NCI-H2227 treated with DMSO at 0.1 percent for 48 hours (cell line): ENCODE measurements at regions not wholly inside any gene's neighbourhood (a gene's known extent, or its start where the extent isn't known, plus 50 kb on each side); places are given as distances from the start of the nearest gene placed in this dataset.
A peak's percentile ranks its signal among the peaks of the same experiment; 100 is the strongest.

Source experiments
- DNase-seq: peaks from one replicate; lab custom pipeline; 2025; lab: John Stamatoyannopoulos, UW

DNA sequence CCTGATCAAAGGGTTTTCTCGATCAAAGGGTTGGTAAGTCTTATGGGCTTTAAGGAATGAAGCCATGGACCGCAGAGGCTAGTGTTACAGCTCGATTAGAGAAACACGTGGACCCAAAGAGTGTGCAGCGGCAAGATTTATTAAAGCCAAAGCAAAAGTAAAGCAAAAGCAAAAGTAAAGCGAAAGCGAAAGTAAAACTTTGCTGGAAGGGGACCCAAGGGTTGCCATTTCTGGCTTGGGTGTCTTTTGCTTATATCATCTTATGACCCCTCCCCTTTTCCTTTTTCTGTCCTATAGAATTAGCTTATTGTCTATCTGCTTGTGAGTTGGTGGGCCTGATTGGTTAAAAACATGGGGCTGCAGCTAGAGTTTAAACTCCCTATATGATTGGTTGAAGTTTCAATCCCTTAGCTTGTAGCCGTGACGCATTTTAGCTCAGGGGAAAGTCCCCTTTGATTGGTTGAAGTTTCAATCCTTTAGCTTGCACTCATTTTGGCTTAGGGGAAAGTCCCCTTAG, 957.0 kb downstream of the AMY1C start:
- DNase-seq, result peak; percentile 12

DNA sequence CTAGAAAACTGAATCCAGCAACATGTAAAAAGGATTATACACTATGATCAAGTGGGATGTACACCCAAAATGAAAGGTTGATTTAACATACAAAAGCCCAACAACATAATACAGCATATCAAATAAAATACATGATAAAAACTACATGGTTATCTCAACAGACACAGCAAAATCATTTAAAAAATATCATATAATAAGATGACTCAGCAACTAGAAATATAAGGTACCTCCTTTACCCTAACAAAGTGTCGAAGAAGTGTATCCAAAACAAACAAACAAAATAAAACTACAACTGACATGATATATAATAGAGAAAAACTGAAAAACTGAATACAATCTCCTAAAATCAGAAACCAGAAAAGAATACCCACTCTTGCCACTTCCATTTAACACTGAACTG, 969.1 kb downstream of the AMY1C start:
- DNase-seq, result no peak

DNA sequence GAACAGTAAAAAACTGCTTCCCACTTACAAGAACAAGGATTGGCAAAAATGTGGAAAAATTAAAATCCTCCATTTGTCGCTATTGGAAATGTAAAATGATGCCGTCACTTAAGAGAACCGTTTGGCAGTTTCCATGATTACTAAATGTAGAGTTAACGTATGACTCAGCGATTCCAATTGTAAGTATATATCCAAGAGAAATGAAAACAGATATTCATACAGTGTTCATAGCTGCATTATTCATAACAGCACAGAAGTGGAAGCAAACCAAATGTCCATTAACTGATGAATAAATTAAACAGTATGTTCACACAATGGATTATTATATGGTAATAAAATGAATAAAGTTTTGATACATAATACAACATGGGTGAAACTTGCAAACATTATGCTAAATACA, 971.0 kb downstream of the AMY1C start:
- no peak for DNase-seq

DNA sequence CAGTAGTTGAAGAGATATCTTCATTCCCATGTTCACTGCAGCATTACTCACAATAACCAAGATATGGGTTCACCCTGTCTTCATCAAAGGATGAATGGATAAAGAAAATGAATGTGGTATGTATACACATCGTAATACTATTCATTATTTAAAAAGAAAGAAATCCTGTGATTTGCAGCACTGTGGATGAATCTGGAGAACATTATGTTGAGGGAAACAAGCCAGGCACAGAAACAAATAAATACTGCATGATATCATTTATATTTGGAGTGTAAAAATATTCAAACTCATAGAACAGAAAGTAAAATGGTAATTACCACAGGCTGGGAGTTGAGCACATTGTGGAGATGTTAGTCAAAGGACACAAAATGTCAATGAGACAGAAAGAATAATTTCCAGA, 977.2 kb downstream of the AMY1C start:
- DNase-seq, result no peak

DNA sequence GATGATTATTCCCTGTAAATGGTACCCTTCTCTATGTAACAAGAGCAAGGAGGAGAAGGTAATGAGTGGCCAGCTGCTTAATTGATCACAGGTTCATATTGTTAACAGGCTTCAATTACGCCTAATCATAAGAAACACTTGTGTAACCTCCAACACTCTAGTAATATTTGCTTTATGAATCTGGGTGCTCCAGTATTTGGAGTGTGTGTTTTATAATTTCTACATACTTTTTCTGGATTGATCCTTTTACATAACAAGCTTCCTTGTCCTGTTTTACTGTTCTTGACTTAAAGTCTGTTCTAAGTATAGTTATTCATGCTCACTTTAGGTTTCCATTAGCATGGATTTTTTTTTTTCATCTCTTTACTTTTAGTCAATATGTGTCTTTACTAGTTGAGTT, 984.2 kb downstream of the AMY1C start:
- DNase-seq, result no peak

DNA sequence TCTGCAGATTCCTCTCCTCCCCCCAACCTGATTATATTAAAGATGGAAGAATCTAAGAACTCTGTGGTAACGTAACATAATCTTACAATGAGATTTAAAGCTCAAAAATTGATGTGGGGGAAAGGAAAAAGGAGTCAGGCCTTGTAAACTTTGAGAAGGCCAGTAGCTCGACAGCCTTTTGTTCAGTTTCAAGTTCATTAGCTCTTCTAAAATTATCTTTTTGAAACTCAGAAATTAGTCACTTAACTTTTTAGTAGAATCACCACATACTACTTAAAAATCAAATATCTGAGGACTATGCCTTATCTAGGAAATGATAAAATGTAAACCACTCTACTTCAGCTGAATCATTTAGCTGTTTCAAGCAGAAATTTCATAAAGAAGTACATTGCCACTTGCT, 996.2 kb downstream of the AMY1C start:
- no peak for DNase-seq

DNA sequence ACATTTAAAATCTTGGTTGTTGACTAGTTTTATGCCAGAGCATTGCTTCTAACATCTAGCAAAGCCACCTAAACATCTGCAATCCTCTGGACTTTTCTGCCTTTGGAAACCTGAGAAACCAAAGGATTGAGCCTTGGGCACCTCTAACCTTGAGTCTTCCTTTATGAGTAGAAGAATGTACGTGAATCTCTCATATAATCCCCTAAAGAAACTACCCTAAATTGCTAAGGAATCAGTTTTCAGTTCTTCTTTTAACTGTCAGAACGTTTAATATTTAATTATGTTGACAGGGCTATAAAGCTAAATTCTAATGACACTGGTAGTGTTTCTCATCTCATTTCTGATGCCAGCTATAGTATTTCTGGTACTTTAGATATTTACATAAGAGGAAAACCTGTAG, 997.3 kb downstream of the AMY1C start:
- DNase-seq, result no peak

DNA sequence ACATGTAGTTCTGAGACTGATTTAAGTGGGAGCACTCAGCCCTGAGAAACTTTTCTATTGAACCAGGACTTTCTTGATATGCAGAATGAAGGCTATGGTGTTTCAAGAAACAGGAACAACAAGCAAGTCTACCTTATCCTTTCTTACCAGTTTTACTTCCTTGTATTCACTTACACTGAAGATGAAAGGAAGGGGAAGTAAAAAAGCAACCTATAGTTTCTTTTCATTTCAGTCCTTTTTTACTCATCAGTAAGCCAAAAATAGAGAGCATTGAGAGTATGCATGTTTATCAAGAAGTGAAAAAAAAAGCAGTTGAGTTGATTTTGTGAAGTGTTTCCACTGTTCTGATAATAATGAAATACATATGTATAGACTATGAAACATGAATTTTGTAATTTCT, 1010.3 kb downstream of the AMY1C start:
- DNase-seq, result no peak

DNA sequence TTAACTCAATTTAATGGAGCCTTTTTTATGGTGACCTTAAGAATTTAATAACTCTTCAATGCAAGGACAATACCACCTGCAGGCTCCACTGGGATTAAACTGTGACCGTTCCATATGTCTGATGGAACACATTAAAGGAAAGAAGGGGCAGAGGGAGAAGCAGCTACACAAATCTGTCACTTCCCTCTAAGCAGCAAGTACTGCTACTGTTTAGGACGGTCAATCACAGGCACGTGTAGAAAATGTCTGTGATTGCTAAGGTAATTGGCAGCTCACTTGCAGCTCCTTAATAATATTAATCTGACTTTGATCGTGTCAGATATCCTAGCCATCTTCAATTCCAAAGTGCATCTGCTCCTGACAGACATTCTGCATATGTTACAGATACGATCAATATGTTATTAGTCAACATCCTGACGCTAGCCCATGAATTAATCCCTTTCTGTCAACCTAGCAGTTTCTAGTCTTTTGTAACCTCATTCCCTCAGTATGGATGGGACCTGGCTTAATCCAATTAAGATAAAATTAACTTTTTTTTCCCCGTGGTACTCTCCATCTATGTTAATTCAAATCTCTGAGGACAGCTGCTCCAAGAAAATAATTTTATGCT, 1012.4 kb downstream of the AMY1C start:
- DNase-seq, result no peak

DNA sequence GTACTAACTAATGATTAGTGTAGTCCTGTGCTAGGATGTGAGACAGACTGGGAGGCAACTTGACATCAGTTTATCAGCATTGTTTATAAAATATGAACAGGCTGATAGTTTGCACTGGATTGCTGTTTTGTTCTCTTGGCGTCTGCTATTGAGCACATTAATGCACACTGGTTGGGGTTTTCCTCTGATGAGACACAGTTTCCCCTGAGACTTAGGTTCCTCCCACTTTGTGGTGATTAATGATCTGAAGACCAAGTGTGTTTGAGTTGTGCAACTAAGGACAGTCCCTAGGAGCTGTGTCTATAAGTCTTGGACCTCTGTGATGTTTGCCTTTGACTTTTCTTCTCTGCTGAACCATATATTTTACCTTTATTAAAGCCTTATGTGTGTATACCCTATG, 1015.4 kb downstream of the AMY1C start:
- no peak for DNase-seq

DNA sequence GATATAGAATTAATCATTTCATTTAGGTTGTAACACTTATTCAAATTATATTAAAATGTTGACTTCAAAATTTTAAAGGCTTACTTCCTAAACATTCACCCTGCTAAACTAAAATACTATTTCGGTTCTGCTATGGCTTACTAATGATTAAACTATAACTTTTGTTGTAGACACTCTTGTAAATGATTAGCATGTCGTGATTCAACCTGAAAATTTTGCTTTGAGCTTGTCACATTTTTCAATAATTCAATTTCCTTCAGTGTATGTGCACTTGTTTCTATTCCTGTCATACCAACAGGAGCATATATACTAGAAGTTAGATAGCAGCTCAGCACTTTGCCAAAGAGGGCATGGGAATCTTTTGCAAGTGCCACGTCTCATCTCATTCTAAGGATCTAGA, 1018.8 kb downstream of the AMY1C start:
- DNase-seq, result no peak

DNA sequence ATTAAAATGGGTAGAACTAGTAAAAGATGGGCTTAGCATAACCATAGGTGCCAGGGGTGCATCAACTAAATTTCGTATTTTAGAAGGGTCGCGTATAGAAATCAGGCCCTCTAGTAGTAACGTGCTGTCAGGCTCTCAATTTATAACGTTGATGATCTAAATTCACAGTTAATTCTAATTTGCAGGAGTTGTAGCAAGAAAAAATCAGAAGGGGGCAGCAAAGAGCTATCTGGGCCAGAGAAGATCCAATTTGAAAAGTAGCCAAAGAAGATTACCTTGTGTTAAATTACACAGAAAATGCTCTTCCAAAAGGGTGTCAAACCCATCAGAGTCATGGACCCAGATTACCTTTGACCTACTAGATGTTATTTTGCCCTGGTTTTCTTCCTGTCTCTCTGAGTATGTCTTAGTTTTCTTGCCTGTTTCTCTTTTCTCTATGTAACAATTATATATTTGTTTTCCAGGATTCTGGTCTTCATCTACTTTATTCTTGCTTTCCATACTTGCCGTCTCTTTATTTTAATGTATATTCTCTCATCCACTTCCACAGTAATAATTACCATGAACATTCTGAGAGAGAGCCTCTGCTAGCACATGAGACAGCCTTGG, 1030.9 kb downstream of the AMY1C start:
- DNase-seq, result no peak

DNA sequence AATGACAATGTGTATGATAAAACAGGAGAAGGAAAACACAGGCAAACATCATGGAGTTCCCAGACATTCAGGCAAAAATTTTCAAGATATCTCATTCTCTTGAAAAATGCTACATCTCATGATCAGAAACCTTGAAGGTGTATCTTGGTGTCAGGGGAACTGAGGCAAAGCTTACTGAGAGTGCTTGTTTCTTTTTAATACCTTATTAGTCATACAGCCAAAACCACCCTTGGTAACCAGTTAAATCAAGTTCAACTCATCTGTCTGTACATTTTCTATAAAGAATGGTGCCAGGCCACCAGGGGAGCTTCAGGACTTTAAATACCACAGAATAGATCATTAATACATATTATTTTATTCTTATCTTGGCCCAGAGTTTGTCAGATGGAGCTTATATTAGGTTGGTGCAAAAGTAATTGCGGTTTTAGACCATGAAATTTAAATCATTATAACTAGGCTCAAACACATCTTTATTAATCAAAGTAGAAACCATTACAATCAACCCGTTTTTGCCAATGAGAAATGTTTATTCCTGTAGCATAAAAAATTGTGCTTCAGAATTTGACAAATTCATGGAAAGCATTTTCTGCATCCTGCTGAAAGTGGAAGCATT, 1036.0 kb downstream of the AMY1C start:
- DNase-seq, result no peak

DNA sequence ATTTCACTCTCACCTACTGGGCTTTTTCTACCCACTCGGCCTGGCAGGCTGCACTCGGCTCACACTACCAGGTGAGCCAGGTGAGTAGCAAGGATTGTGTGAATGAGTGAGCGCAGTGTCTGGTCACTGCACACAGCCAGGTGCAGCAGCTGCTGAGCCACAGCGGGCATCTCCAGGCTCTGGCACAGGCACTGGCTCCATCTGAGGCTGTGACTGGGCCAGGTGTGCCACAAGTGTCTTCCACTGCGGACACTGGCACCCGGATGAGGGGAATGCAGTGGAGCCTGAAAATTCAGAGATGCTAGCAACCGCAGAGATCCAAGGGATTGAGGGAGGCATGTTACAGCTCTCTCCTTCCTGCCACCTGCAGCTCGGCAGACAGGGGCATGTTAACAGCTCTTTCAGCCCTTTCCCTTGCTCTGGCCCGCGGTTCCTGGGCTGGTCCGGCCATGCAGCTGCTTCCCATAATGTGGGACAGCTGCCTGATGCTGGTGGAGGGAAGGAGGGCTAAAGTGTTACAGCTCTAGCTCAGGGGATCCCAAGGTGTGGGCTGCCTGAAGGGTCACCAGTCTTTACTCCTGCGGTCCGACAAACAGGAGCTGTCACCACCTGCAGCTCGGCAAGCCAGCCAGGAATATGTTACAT, 1038.3 kb downstream of the AMY1C start:
- DNase-seq, result no peak

DNA sequence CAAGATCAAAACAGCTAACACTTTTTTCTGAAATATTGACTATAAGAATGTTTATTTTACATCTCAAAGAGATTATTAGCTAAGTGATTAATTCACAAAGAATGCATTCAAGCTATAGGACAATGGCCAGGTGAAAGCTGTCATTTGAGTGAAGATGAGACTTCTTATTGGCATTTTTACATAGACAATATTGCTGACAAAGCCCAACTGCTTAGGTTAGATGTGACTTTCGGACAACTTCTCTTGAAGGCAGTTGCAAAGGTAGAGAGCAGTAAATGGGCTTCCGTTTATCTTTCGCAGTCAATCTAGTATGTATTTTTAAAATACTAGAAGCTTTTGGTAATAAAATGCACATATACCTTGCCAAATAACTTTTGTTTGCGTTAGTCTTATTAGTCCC, 1041.3 kb downstream of the AMY1C start:
- no peak for DNase-seq

DNA sequence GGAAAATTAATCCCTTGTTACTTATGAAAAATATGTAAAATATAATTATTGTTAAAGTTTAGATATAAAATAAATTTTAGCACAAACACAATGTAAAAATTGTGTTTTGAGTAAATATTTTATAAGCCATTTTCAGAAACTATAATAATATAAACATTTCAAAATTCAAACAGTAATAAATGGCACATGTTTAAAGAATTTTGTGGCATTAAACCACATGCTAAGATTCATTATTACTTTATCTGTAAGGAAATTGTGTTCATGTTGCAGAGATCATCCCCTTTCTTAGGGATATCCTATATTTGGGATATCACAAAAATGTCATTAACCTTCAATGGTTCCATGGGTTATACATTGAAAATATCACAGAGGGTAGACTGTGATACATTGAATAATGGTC, 1044.3 kb downstream of the AMY1C start:
- no peak for DNase-seq

DNA sequence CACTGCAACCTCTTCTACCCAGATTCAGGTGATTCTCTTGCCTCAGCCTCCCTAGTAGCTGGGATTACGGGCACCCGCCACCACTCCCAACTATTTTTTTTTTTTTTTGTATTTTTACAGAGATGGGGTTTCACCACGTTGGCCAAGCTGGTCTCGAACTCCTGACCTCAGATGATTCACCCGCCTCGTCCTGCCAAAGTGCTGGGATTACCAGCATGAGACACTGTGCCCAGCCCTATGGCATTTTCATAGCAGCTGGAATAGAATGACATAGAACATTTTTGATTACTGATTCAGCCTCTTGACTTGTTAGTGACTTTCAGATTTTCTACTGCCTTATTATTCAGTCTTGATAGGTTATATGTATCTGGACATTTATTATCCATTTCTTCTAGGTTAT, 1046.2 kb downstream of the AMY1C start:
- DNase-seq, result no peak

DNA sequence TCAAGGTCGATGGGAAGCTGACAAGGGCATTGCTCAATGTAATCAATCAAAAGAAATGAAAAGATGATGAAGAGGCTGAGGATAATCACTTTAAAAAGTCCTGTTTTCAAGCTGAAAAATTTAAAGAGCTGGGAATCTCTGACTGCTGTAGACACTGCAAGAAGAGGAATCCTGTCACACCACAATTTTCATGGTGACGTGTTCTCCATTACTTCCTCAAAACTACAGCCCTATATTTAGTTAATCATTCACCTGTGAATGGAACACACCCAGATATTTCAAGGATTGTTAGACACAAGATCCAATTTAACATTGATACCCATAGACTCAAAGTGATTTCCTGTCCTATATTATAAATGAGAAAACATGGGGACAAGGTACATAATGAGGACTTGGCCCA, 1048.3 kb downstream of the AMY1C start:
- DNase-seq, result no peak

DNA sequence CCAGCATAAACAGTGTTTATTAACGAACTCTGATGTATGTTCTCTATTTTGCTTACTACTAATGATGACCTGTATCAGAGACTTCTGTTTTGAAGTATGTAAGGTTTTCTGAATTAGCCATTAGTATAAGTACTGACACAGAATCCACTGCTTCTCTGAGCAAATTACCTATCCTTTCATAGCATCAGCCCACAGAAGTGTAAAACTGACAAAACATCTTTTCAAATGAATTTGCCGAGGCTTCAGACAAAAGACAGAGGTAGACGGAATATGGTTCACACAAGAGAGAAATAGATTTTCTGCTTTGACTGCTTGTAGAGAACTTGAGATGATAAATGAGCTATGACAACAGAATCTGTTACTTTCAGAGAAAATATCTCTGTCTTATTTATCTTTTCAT, 1051.6 kb downstream of the AMY1C start:
- DNase-seq, result no peak

DNA sequence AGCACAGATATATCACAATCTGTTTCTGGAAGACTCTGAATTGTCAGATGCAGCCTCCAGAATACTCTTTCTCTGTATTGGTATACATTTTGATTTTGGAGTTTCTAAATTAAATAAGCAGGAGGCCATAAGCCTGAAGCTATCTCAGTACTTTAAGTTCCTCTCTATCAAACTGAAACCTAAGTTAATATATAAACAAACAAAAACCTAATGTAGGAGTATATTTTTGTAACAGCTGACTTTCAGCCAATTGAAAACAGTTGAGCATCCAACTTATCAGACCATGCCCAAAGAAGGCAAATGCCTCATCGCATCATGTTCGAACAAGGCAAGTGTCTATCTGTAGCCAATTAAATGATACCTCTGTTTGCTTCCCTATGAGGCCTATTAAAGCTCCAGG, 1054.4 kb downstream of the AMY1C start:
- DNase-seq, result no peak

DNA sequence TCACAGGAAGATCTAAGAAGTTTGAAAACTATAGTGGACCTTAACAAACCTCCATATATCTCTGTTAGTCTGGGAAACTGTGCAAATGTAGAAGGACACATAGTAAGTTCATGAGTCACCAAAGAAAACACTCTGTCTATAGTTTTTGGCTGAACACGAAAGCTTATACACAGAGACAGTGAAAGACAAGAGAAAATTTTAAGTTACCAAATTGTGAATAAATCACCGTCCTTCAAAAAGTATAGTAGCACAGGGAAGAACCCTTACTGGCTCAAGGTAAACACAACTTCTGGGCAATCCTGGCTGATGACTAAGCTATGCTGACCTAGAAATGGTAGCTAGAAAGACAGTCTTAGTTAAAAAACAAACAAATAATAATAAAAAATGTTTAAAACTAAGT, 1057.9 kb downstream of the AMY1C start:
- DNase-seq, result no peak

DNA sequence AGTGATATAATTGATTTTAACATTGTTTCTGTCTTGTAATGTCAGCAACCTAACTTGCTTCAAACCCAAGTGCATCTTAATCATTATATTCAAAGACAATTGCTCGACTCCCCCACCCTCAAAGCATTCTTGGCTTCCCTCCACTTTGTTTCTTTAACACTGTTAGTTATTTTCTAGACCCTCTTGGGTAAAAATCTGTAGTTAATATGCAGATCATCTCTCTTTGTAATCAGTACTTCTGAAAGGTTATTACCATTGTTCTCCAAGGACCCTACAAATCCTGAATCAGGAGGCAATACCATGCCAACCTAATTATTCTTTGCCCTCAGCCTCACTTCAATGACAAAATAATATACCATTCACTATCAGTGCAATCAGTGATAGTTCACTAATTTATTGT, 1075.7 kb downstream of the AMY1C start:
- DNase-seq, result no peak

DNA sequence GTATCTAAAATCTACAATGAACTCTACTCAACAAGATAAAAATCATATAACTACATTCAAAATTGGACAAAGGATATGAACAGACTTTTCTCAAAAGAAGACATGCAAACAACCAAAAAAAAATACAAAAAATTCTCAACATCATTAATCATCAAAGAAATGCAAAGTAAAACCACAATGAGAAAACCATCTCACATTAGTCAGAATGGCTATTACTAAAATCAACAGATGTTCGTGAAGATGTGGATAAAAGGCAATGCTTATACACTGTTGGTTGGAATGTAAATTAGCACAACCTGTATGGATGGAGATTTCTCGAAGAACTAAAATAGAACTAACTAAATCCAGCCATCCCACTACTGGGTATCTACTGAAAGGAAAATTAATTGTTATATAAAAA, 1080.8 kb downstream of the AMY1C start:
- DNase-seq, result no peak
